HCT116 (cell line): ENCODE measurements at regions not wholly inside any gene's neighbourhood (a gene's known extent, or its start where the extent isn't known, plus 50 kb on each side); places are given as distances from the start of the nearest gene placed in this dataset.

Experiments used
- CEBPB ChIP-seq: IDR thresholded peaks from 2 replicates; pipeline ENCODE4 v1.6.1; 2012; ENCODE audit warnings: low read depth
- EZH2phosphoT487 ChIP-seq: fragments of 200-600 bp; IDR thresholded peaks from 2 replicates; pipeline ENCODE4 v1.6.1; 2018; ENCODE audit warnings: antibody characterized with exemption, borderline replicate concordance
- FOSL1 ChIP-seq: IDR thresholded peaks from 2 replicates; pipeline ENCODE4 v1.6.1; 2012; ENCODE audit warnings: low read depth
- POLR2A ChIP-seq: IDR thresholded peaks from 2 replicates; pipeline ENCODE4 v1.7.0; 2011; ENCODE audit warnings: borderline replicate concordance; ENCODE audit not compliant: insufficient read depth, insufficient read length; ENCODE audit errors: extremely low read depth
- SIN3A ChIP-seq: IDR thresholded peaks from 2 replicates; pipeline ENCODE4 v1.6.1; 2012; ENCODE audit warnings: low read depth
- TCF7L2 ChIP-seq: IDR thresholded peaks from 2 replicates; pipeline ENCODE4 v1.7.0; 2011; ENCODE audit warnings: borderline replicate concordance, inconsistent platforms; ENCODE audit not compliant: insufficient read depth, insufficient read length; ENCODE audit errors: extremely low read depth
- YY1 ChIP-seq: IDR thresholded peaks from 2 replicates; pipeline ENCODE4 v1.6.1; 2011; ENCODE audit warnings: low read length, low read depth, moderate library complexity, mild to moderate bottlenecking; ENCODE audit not compliant: insufficient replicate concordance; ENCODE audit errors: extremely low read depth
- TF ChIP-seq, protein P1 (sequence below), 3 experiments: fragments of 200-600 bp in 1 of 3; sonication (generic) in 1 of 3; IDR thresholded peaks in 2 of 3; conservative IDR thresholded peaks in 1 of 3; 2 replicates each; pipeline ENCODE4 v1.5.1; 2012 to 2017; ENCODE audit warnings: low read depth in 2 of 3, low read length in 2 of 3, antibody characterized with exemption in 1 of 3, borderline replicate concordance in 1 of 3, control low read depth in 1 of 3, mild to moderate bottlenecking in 1 of 3, mixed read lengths in 1 of 3, mixed run types in 1 of 3, moderate library complexity in 1 of 3; ENCODE audit not compliant: insufficient read depth in 1 of 3
- TF ChIP-seq, protein P2 (sequence below): IDR thresholded peaks from 2 replicates; pipeline ENCODE4 v1.6.1; 2012; ENCODE audit warnings: low read depth

DNA sequence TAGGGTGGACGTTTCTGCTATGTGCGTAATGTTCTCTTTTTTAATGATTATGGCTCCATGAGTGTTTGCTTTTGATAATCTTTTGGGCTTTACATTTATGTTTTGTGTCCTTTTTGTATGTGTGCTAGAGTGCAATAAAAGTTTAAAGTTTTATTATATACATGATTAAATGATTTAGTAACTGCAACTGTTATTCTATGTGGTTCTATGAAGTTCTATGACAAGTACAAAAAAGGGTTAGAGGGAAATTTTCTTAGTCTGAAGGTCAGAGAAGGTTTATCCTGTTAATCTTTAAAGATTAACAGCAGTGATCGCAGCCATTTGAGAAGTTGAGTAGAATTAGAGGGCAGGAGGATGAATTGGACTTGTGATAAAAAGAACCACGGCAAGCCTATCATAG is 386.4 kb upstream of the CHRM3 start:
- TF ChIP-seq YY1 (no peak), EZH2phosphoT487 (no peak), TCF7L2 (no peak), SIN3A (no peak), FOSL1 (no peak), POLR2A (no peak), CEBPB (no peak)
- TF ChIP-seq, protein P1, sequence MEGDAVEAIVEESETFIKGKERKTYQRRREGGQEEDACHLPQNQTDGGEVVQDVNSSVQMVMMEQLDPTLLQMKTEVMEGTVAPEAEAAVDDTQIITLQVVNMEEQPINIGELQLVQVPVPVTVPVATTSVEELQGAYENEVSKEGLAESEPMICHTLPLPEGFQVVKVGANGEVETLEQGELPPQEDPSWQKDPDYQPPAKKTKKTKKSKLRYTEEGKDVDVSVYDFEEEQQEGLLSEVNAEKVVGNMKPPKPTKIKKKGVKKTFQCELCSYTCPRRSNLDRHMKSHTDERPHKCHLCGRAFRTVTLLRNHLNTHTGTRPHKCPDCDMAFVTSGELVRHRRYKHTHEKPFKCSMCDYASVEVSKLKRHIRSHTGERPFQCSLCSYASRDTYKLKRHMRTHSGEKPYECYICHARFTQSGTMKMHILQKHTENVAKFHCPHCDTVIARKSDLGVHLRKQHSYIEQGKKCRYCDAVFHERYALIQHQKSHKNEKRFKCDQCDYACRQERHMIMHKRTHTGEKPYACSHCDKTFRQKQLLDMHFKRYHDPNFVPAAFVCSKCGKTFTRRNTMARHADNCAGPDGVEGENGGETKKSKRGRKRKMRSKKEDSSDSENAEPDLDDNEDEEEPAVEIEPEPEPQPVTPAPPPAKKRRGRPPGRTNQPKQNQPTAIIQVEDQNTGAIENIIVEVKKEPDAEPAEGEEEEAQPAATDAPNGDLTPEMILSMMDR (IDR thresholded peaks at IDR 0.05 in 2 of 3, conservative IDR thresholded peaks at IDR 0.05 in 1 of 3; ENCODE audit: borderline replicate concordance in 1 of 3, insufficient read depth in 1 of 3, low read depth in 2 of 3, low read length in 2 of 3): no peak
- TF ChIP-seq, protein P2, sequence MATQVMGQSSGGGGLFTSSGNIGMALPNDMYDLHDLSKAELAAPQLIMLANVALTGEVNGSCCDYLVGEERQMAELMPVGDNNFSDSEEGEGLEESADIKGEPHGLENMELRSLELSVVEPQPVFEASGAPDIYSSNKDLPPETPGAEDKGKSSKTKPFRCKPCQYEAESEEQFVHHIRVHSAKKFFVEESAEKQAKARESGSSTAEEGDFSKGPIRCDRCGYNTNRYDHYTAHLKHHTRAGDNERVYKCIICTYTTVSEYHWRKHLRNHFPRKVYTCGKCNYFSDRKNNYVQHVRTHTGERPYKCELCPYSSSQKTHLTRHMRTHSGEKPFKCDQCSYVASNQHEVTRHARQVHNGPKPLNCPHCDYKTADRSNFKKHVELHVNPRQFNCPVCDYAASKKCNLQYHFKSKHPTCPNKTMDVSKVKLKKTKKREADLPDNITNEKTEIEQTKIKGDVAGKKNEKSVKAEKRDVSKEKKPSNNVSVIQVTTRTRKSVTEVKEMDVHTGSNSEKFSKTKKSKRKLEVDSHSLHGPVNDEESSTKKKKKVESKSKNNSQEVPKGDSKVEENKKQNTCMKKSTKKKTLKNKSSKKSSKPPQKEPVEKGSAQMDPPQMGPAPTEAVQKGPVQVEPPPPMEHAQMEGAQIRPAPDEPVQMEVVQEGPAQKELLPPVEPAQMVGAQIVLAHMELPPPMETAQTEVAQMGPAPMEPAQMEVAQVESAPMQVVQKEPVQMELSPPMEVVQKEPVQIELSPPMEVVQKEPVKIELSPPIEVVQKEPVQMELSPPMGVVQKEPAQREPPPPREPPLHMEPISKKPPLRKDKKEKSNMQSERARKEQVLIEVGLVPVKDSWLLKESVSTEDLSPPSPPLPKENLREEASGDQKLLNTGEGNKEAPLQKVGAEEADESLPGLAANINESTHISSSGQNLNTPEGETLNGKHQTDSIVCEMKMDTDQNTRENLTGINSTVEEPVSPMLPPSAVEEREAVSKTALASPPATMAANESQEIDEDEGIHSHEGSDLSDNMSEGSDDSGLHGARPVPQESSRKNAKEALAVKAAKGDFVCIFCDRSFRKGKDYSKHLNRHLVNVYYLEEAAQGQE: no peak
